ENCODE measurements at regions not wholly inside any gene's neighbourhood (a gene's known extent, or its start where the extent isn't known, plus 50 kb on each side); places are given as distances from the start of the nearest gene placed in this dataset.

- TF ChIP-seq POLR2A (IDR thresholded peaks at IDR 0.05; ENCODE audit: control extremely low read depth in 1 of 2, low read depth in 2 of 2, low read length in 2 of 2) (no peak), SP1 (IDR thresholded peaks at IDR 0.05; ENCODE audit: low read depth, low read length) (no peak), SP2 (IDR thresholded peaks at IDR 0.05; ENCODE audit: low read length) (no peak)
- TF ChIP-seq, protein P1, sequence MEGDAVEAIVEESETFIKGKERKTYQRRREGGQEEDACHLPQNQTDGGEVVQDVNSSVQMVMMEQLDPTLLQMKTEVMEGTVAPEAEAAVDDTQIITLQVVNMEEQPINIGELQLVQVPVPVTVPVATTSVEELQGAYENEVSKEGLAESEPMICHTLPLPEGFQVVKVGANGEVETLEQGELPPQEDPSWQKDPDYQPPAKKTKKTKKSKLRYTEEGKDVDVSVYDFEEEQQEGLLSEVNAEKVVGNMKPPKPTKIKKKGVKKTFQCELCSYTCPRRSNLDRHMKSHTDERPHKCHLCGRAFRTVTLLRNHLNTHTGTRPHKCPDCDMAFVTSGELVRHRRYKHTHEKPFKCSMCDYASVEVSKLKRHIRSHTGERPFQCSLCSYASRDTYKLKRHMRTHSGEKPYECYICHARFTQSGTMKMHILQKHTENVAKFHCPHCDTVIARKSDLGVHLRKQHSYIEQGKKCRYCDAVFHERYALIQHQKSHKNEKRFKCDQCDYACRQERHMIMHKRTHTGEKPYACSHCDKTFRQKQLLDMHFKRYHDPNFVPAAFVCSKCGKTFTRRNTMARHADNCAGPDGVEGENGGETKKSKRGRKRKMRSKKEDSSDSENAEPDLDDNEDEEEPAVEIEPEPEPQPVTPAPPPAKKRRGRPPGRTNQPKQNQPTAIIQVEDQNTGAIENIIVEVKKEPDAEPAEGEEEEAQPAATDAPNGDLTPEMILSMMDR (IDR thresholded peaks at IDR 0.05; ENCODE audit: control extremely low read depth in 1 of 3, insufficient read depth in 1 of 3, low read depth in 1 of 3, low read length in 3 of 3), result no peak
Measured at GRCh38 chr6:169989594-169989993, 238.2 kb downstream of the ERMARD start.

All from H1 (cell line).